ENCODE measurements at regions not wholly inside any gene's neighbourhood (a gene's known extent, or its start where the extent isn't known, plus 50 kb on each side); places are given as distances from the start of the nearest gene placed in this dataset.

GRCh38 chr3:176928582-176928931, 268.7 kb downstream of the TBL1XR1 start:
- TF ChIP-seq REST (IDR thresholded peaks at IDR 0.05; ENCODE audit: insufficient replicate concordance, low read depth) = no peak
- no peak for TF ChIP-seq GABPA (IDR thresholded peaks at IDR 0.05; ENCODE audit: low read depth)
- TF ChIP-seq SPI1 (IDR thresholded peaks at IDR 0.05; ENCODE audit: borderline replicate concordance, low read depth) = no peak
- TF ChIP-seq POLR2AphosphoS5 (IDR thresholded peaks at IDR 0.05; ENCODE audit: low read depth) = no peak
- TF ChIP-seq CTCF (IDR thresholded peaks at IDR 0.05; ENCODE audit: insufficient read depth, low read length) = no peak
- DNase-seq (ENCODE audit: low read depth in 1 of 2, low spot score in 1 of 2) = no peak
- Histone ChIP-seq H3K4me3 (replicated peaks; ENCODE audit: insufficient read depth, low read length) (no peak overlapping the region), H3K27me3 (ENCODE audit: insufficient read depth, poor library complexity, severe bottlenecking) (peaks cover 3% of the 10 kb centered on the region), H3K27ac (replicated peaks) (no peak overlapping the region)

DNA sequence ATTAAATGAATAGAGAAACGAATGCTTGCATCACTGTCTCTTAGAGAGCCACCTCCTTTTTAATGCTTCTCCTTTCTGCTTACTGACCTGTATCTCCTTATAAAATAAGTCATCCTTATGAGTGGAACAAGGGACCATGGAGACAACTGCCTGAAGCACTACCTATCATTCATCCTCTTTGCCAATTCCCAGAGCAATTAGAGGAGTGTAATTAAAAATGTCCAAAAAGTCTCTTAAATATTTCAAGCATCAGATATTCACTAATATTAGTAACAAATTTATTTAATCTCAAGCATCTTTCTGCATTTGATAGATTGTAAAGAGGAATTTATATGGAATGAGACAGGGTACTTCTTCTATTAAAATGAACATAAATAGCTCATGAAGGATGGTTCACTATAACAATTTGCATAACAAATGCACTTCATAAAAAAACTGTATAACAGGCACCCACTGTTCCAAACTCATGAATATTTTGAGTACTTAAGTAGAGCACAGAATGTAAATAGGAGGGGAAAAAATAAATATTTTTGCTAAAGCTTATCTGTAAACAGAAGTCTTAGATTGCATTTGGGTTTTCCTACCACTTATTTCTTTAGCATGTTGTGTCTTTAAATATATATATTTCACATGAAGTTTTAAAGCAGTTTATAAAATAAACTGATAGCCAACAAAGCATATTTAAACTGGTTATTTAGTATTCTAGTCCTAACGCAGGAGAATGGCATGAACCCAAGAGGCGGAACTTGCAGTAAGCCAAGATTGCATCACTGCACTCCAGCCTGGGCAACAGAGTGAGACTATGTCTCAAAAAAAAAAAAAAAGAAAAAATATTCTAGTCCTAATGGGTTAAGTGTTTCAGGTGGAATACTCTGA, 269.3 kb downstream of the TBL1XR1 start:
- no peak for TF ChIP-seq CTCF (IDR thresholded peaks at IDR 0.05; ENCODE audit: insufficient read depth, low read length)
- no peak for TF ChIP-seq GABPA (IDR thresholded peaks at IDR 0.05; ENCODE audit: low read depth)
- no peak for TF ChIP-seq REST (IDR thresholded peaks at IDR 0.05; ENCODE audit: insufficient replicate concordance, low read depth)
- no peak for TF ChIP-seq SPI1 (IDR thresholded peaks at IDR 0.05; ENCODE audit: borderline replicate concordance, low read depth)
- TF ChIP-seq POLR2AphosphoS5 (IDR thresholded peaks at IDR 0.05; ENCODE audit: low read depth) = no peak
- H3K4me3 ChIP-seq (replicated peaks; ENCODE audit: insufficient read depth, low read length) = no peak overlapping the region
- DNase-seq (ENCODE audit: low read depth in 1 of 2, low spot score in 1 of 2) = no peak
- H3K27ac ChIP-seq (replicated peaks) = no peak overlapping the region
- peaks cover 3% of the 10 kb centered on the region for H3K27me3 ChIP-seq (ENCODE audit: insufficient read depth, poor library complexity, severe bottlenecking)

DNA sequence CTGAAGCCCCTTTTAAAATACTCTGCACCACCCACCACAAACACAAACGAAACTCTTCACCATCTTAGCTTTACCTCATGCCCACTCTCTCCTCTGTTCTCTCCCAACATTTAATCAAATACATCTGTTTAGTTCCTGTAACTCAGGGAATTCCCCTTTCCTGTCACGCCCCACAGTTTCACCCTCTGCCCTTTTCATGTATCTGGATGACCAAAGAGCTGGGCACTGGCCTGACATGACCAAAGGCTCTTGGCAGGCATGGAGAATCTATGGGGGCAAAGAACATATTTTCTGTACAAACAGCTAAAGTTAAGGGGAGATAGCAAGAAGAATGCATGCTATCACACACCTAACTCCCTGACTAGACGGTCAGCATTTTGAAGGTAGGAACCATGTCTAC, 270.0 kb downstream of the TBL1XR1 start:
- H3K27me3 ChIP-seq (ENCODE audit: insufficient read depth, poor library complexity, severe bottlenecking) = peaks cover 3% of the 10 kb centered on the region
- H3K4me3 ChIP-seq (replicated peaks; ENCODE audit: insufficient read depth, low read length) = no peak overlapping the region
- no peak for DNase-seq (ENCODE audit: low read depth in 1 of 2, low spot score in 1 of 2)
- TF ChIP-seq SPI1 (IDR thresholded peaks at IDR 0.05; ENCODE audit: borderline replicate concordance, low read depth) = no peak
- no peak for TF ChIP-seq POLR2AphosphoS5 (IDR thresholded peaks at IDR 0.05; ENCODE audit: low read depth)
- no peak for TF ChIP-seq CTCF (IDR thresholded peaks at IDR 0.05; ENCODE audit: insufficient read depth, low read length)
- TF ChIP-seq GABPA (IDR thresholded peaks at IDR 0.05; ENCODE audit: low read depth) = no peak
- H3K27ac ChIP-seq (replicated peaks) = no peak overlapping the region
